Naive B cell (primary cell): ENCODE measurements at regions not wholly inside any gene's neighbourhood (a gene's known extent, or its start where the extent isn't known, plus 50 kb on each side); places are given as distances from the start of the nearest gene placed in this dataset.

Experiments used
- ATAC-seq, 2 donors: fragments of 150-1000 bp; cut with Tn5 transposase; 2 replicates each; pipeline ENCODE4 v1.10.0; 2021; ENCODE audit warnings: low read depth in 2 of 2, mild to moderate bottlenecking in 2 of 2, moderate library complexity in 2 of 2
- DNase-seq: peaks from one replicate; pipeline ENCODE4 v3.0.0; 2022
- H3K27ac Mint-ChIP-seq, 6 donors: one replicate each; pipeline ENCODE4 v1.8.0; 2020 to 2022; ENCODE audit warnings: mild to moderate bottlenecking in 6 of 6, mixed read lengths in 6 of 6, moderate library complexity in 5 of 6, inconsistent platforms in 2 of 6
- H3K27me3 Mint-ChIP-seq, 3 donors: one replicate each; pipeline ENCODE4 v1.8.0; 2021 to 2022; ENCODE audit warnings: mixed read lengths in 3 of 3, mild to moderate bottlenecking in 1 of 3
- H3K36me3 Mint-ChIP-seq, 2 donors: one replicate each; pipeline ENCODE4 v1.8.0; 2020 to 2022; ENCODE audit warnings: mixed read lengths in 2 of 2, inconsistent platforms in 1 of 2, mild to moderate bottlenecking in 1 of 2
- H3K4me1 Mint-ChIP-seq, 3 donors: one replicate each; pipeline ENCODE4 v1.8.0; 2020 to 2022; ENCODE audit warnings: mixed read lengths in 3 of 3, inconsistent platforms in 1 of 3, mild to moderate bottlenecking in 1 of 3, moderate library complexity in 1 of 3
- H3K4me3 Mint-ChIP-seq, 8 donors: one replicate each; pipeline ENCODE4 v1.8.0; 2020 to 2022; ENCODE audit warnings: mild to moderate bottlenecking in 8 of 8, mixed read lengths in 8 of 8, moderate library complexity in 8 of 8, inconsistent platforms in 2 of 8
- H3K9me3 Mint-ChIP-seq, 7 donors: one replicate each; pipeline ENCODE4 v1.8.0; 2020 to 2022; ENCODE audit warnings: mixed read lengths in 7 of 7, mild to moderate bottlenecking in 5 of 7, inconsistent platforms in 2 of 7, moderate library complexity in 1 of 7

DNA sequence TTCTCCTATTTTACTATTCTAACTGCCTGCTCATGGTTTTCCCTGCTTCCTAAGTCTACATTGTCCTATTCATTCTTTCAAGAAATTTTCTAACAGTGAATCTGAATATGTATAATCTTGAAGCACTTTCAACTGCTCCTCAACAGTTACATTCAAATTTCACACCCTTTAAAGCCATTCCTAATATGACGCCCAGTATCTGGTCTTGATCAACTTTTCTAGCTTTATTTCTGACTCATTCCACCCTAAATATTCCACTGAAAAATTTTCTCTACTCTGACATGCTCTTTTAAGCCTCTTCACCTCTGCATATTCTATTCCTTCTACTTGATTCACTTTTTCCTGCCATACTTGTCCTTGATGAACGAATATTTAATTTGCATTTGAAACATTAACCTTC lies 1893.9 kb upstream of the PIK3C3 start:
- ATAC-seq = no peak
- no peaks in the 10 kb centered on the region for H3K36me3 Mint-ChIP-seq
- H3K4me1 Mint-ChIP-seq = no peaks in the 10 kb centered on the region
- H3K9me3 Mint-ChIP-seq = peaks cover 0 to 23% (median 3%) of the 10 kb centered on the region in 7 donors
- H3K27me3 Mint-ChIP-seq = no peaks in the 10 kb centered on the region
- H3K4me3 Mint-ChIP-seq = no peak overlapping the region
- no peak overlapping the region for H3K27ac Mint-ChIP-seq
- no peak for DNase-seq

DNA sequence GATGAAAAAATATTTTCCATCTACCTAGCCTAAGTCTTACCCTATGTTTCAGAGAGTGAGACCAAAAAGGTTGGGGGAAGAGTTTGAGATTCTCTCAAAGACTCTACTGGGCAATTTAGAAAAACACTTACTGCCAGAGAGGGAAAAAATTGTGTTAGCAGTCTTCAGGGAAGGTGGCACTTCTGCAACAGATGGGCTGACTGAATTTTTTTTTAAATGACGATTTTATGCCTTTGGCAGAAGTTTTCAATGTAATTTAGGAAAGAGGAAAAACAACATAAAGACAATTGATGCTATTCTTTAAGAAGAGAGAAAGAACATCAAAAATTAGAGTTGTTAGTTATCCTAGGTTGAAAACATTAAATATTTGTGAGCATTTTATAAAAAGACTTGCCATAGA lies 1894.5 kb upstream of the PIK3C3 start:
- no peak overlapping the region for H3K4me3 Mint-ChIP-seq
- no peak for DNase-seq
- H3K27ac Mint-ChIP-seq = no peak overlapping the region
- H3K9me3 Mint-ChIP-seq = peaks cover 0 to 18% (median 3%) of the 10 kb centered on the region in 7 donors
- H3K4me1 Mint-ChIP-seq = no peaks in the 10 kb centered on the region
- H3K36me3 Mint-ChIP-seq = no peaks in the 10 kb centered on the region
- H3K27me3 Mint-ChIP-seq = no peaks in the 10 kb centered on the region
- ATAC-seq = no peak

DNA sequence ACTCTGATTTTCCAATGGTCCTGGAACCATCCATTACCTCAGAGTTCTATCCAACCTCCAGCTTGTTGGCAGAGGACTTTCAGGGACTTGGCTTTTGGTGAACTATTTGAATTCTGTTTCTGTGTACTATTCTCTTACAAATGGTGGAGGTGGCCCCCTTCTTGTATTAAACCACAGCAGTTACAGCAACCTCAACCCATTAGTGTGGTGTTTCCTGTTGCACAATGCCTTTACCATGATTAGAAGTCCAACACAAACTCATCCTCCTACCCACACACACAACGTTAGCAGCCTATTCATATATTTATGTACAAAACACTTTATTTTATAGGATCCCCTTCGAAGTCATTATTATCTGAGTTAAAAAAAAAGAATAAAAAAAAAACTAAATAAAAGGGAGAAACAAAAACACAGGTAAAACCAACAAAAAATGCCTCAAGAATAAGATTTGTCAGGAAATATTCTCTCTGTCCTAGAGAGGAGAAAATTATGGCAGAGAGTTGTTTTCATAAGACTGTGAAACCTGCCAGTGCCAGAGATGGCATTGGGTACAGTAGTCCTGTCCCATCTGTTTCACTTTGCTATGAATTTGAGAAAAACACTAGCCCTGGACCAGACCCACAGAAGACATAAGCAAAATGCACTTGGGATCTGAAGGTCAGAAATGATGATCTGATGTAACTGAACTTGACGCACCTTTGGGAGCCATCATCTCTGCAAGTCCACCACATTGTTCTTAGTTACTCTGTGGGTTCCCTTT lies 1896.0 kb upstream of the PIK3C3 start:
- DNase-seq (no peak), ATAC-seq (no peak)
- Mint-ChIP-seq H3K4me3 (no peak overlapping the region), H3K4me1 (no peaks in the 10 kb centered on the region), H3K27me3 (no peaks in the 10 kb centered on the region), H3K36me3 (no peaks in the 10 kb centered on the region), H3K27ac (no peak overlapping the region), H3K9me3 (peaks cover 0 to 24% (median 3%) of the 10 kb centered on the region in 7 donors)

DNA sequence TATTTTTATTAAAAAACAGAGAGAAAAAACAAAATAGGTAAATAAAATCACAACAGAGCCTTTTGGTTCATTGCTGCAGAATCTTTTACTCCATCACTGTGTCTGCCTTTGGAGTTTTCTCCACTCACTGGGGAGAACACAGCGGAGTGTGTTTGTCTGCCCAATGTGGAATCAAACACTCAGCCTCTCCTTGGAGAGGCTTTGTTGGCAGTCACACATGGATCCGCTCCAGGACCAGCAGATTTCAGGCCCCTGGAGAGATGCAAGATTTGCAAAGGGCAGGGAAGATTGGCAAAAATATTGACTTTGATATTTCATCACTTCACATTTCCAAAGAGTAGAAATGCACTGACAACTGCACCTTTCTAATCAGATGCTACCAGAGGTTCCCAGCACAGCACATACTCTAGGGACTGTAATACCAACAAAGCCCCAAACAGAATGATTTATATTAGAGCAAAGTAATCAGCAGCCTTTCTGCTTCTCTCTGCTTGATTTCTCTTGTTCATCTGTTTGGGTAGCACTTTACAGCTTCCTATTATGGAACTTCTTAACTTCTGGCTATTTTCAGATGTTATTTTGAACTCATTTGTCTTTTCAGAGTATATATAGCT lies 1898.8 kb upstream of the PIK3C3 start:
- Mint-ChIP-seq H3K9me3 (peaks cover 0 to 24% (median 2%) of the 10 kb centered on the region in 7 donors), H3K36me3 (no peaks in the 10 kb centered on the region), H3K4me1 (no peaks in the 10 kb centered on the region), H3K4me3 (no peak overlapping the region), H3K27me3 (no peaks in the 10 kb centered on the region), H3K27ac (no peak overlapping the region)
- no peak for ATAC-seq
- DNase-seq = no peak

DNA sequence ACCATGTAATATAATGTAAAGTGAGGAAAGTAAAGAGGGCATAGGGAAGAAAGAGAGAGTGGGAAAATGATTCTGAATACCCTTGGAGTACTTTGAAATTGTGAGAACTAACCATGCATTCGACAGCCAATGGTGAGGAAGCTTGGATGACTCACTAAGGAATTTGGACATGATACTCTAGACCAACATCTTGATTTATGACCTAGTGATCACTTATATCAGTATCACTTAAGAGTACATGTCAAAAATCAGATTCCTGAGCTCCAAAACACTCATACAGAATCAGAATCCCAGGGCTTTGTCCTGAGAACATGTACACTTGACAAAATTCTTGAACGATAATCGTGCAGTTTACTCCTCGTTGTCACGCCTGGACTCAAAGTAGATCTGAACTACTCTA lies 1899.8 kb upstream of the PIK3C3 start:
- H3K27me3 Mint-ChIP-seq = no peaks in the 10 kb centered on the region
- H3K4me1 Mint-ChIP-seq = no peaks in the 10 kb centered on the region
- H3K9me3 Mint-ChIP-seq = peaks cover 0 to 24% (median under 1%) of the 10 kb centered on the region in 7 donors
- ATAC-seq (no peak), DNase-seq (no peak)
- H3K27ac Mint-ChIP-seq = no peak overlapping the region
- H3K36me3 Mint-ChIP-seq = no peaks in the 10 kb centered on the region
- H3K4me3 Mint-ChIP-seq = no peak overlapping the region

DNA sequence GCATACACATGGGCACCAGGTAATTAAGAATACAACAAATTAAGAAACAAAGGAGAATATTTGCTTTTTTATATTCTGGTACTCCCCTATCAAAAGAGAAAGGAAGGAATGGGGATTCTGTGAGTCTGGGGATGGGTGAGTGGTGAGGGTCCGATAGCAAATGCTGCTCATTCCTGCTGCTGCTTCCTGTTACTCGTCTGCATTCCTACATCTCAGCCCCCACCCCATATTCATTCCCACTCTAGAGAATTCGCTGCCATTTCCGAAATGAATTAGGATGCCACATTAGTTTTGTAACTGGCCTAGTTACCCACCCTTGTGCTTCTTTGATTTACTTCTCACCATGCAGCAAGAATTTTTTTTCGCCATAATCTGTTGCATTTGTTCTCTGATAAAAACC lies 1905.3 kb upstream of the PIK3C3 start:
- peaks cover 0 to 9% (median 5%) of the 10 kb centered on the region in 7 donors for H3K9me3 Mint-ChIP-seq
- no peak overlapping the region for H3K27ac Mint-ChIP-seq
- H3K36me3 Mint-ChIP-seq = no peaks in the 10 kb centered on the region
- H3K4me1 Mint-ChIP-seq = no peaks in the 10 kb centered on the region
- ATAC-seq (no peak), DNase-seq (no peak)
- no peak overlapping the region for H3K4me3 Mint-ChIP-seq
- H3K27me3 Mint-ChIP-seq = no peaks in the 10 kb centered on the region

DNA sequence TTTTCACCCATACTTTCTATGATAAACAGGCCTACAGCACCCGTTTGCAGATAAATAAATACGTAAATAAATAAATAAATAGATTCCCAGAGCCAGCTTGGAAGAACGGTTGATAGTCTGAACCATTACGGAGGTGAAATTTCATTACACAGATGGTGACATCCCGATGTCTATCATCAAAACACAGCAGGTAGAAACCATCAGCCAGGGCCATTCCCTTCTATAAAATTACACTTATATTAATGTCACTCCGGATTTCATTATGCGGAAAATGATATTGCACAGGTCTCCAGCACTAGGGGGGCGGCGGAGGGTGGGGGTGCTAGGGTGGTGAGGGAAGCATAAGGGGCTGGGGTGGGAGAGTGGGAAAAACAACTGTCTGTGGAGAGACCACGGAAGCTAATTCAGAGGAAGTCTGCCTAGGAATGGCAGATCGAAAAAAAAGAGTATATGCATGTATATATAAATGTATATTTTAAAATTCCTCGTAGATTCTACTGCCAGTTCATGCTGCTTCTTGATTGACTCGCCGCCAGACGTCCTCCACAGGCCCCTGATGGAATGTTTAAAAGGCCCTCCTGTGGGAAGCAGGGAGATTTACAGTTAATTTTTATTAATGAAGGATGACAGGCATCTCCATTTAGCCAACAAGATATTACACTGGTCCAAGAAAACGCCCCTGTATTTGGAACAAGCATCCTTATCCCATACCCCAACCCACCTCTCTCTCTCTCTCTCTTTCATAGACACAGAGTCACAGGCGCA lies 1906.0 kb upstream of the PIK3C3 start:
- no peak overlapping the region for H3K4me3 Mint-ChIP-seq
- no peaks in the 10 kb centered on the region for H3K36me3 Mint-ChIP-seq
- no peaks in the 10 kb centered on the region for H3K4me1 Mint-ChIP-seq
- H3K27me3 Mint-ChIP-seq = no peaks in the 10 kb centered on the region
- peaks cover 0 to 10% (median 5%) of the 10 kb centered on the region in 7 donors for H3K9me3 Mint-ChIP-seq
- no peak overlapping the region for H3K27ac Mint-ChIP-seq
- DNase-seq = no peak
- no peak for ATAC-seq

DNA sequence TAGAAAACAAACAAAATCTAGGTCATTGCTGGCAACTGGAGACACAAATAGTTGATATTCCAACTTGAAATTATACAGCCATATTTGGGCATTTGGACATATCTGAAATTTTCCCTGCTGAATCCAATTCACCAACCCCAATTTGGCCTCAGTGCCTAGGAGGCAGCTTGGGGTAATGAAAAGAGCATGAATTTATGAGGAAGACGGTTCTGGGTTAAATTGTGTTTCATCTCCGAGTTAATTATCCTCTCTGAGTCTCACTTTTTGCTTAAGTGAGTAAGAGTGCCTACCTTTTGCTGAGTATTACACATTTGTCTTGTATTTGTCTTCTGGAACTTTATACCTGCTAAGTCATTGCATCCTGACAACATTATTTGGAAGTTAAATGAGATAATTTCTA lies 1906.8 kb upstream of the PIK3C3 start:
- H3K4me1 Mint-ChIP-seq = no peaks in the 10 kb centered on the region
- H3K9me3 Mint-ChIP-seq = peaks cover 0 to 13% (median 5%) of the 10 kb centered on the region in 7 donors
- DNase-seq (no peak), ATAC-seq (no peak)
- H3K27me3 Mint-ChIP-seq = no peaks in the 10 kb centered on the region
- H3K27ac Mint-ChIP-seq = no peak overlapping the region
- no peak overlapping the region for H3K4me3 Mint-ChIP-seq
- H3K36me3 Mint-ChIP-seq = no peaks in the 10 kb centered on the region

DNA sequence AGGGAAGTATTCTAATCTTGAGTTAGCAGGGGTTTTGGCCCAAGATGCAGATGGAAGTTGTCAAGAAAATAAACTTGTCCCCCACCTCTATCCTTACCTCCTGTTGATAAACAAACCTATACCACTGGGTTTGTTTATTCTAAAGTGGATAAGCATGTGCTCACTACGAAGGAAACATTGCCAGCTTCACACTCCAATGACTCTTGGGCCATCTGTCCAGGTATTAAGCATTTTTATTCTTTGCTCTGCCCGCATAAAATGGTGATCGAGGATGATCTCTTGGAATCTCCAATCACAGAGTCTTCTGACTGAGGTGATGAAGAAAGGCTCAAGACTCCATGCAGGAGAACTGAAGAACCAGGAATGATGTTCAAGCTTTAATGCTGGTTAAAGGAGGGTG lies 1908.4 kb upstream of the PIK3C3 start:
- no peak for DNase-seq
- Mint-ChIP-seq H3K9me3 (peaks cover 0 to 13% (median 5%) of the 10 kb centered on the region in 7 donors), H3K27ac (peak overlapping the region in 1 of 6 donors; percentile 24), H3K36me3 (no peaks in the 10 kb centered on the region), H3K27me3 (no peaks in the 10 kb centered on the region), H3K4me1 (no peaks in the 10 kb centered on the region), H3K4me3 (no peak overlapping the region)
- no peak for ATAC-seq

DNA sequence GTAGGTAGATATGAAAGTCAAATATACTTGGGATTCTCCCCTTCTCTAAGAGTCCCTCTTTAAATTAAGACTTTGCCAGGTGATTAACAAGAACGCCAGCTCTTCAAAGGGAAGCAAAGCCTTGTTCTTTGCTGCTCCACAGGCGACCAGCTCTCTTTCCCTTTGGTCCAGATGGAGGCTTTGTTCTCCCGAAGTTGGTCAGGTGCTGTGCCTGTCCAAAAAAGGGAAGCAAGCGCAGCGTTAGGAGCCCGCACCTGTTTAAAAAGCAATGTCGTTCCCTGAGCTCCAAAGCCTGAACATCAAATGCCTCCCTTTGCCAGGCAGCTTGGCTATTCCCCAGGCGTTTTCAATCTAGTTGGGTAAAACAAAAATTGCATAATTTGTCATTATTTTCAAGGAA lies 1913.1 kb upstream of the PIK3C3 start:
- DNase-seq (no peak), ATAC-seq (no peak)
- Mint-ChIP-seq H3K27me3 (no peaks in the 10 kb centered on the region), H3K4me1 (no peaks in the 10 kb centered on the region), H3K27ac (no peak overlapping the region), H3K9me3 (peaks cover 0 to 18% (median 5%) of the 10 kb centered on the region in 7 donors), H3K4me3 (no peak overlapping the region), H3K36me3 (no peaks in the 10 kb centered on the region)

DNA sequence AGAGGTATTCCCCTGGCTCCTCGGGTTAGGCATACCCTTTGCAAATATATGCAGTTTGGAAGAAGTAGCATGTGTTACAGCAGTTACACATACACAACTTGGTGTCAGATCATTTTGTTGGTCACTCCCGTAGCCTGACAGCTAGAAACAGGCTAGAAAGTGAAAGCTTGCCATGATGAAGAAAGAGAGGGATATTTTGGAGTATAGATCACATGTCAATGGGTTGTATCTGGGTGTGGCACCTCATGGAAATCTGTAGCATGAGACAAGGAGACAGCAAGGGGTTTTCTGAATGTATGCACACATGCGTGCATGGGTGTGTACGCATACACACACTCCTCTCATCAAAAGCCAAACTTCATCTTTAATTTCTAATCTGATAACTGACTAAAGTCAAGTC lies 1914.5 kb upstream of the PIK3C3 start:
- DNase-seq (no peak), ATAC-seq (no peak)
- no peaks in the 10 kb centered on the region for H3K27me3 Mint-ChIP-seq
- H3K27ac Mint-ChIP-seq = no peak overlapping the region
- H3K9me3 Mint-ChIP-seq = peaks cover 0 to 17% (median 3%) of the 10 kb centered on the region in 7 donors
- H3K4me3 Mint-ChIP-seq = peak overlapping the region in 1 of 8 donors; percentile 26
- H3K4me1 Mint-ChIP-seq = no peaks in the 10 kb centered on the region
- no peaks in the 10 kb centered on the region for H3K36me3 Mint-ChIP-seq

DNA sequence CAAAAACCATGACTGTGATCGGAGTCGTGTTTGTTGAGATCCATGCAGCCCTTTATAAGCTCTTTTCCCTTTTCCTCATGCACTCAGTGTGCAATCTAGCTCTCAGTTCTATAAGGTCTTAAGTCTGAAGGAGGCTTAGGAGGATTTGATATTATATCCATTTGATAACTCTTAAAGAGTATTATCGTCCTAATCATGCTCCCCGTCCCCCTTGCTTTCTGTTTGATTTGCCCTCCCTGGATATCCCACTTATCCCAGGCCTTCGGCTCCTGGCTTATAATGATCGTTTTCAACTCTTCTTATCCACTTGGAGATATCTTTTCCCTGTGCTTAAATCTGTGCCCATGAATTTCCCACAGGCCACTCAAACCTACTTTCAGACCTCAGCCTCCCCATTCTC lies 1917.7 kb upstream of the PIK3C3 start:
- ATAC-seq = no peak
- no peaks in the 10 kb centered on the region for H3K36me3 Mint-ChIP-seq
- H3K27me3 Mint-ChIP-seq = no peaks in the 10 kb centered on the region
- no peak overlapping the region for H3K4me3 Mint-ChIP-seq
- no peaks in the 10 kb centered on the region for H3K4me1 Mint-ChIP-seq
- DNase-seq = no peak
- peaks cover 0 to 13% (median 2%) of the 10 kb centered on the region in 7 donors for H3K9me3 Mint-ChIP-seq
- H3K27ac Mint-ChIP-seq = no peak overlapping the region

DNA sequence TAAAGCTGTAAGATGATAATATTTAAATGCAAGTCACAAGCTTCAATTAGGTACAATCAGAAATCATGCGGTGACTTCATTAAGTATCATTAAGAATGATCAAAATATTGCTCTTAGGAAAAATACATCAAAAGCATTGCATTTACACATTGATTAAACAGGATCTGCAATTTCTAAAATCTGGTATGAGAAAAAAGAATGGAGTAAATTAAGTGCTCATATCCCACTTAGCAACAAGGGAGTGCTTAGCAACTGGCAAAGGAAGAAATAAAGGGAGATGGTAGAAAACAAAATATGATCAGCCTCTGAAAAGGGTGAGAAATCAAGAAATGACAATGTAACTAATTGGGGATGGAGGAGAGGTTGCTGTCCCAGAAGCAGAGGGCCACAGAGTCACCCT lies 1918.2 kb upstream of the PIK3C3 start:
- H3K9me3 Mint-ChIP-seq = peaks cover 0 to 13% (median 2%) of the 10 kb centered on the region in 7 donors
- DNase-seq (no peak), ATAC-seq (no peak)
- no peaks in the 10 kb centered on the region for H3K27me3 Mint-ChIP-seq
- H3K27ac Mint-ChIP-seq = no peak overlapping the region
- no peaks in the 10 kb centered on the region for H3K4me1 Mint-ChIP-seq
- H3K4me3 Mint-ChIP-seq = no peak overlapping the region
- H3K36me3 Mint-ChIP-seq = no peaks in the 10 kb centered on the region

DNA sequence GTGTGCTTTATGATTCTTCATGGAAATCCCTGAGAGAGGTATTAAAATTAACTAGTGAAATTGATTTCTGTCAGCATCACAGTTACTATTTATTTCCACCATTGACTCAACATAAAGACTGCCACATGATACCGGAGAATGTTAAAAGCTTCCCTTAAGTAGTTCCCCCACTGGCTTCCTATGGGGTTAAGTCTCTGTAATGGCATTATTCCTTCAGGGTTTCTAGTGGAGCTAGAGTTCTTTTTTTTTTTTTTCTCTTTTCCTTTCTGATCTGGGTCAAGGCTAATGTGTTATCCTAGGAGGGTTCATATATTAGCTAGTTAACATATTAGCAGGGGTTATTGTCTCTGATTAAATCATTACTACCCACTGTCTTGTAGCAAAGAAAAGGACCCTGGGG lies 1919.1 kb upstream of the PIK3C3 start:
- Mint-ChIP-seq H3K4me3 (no peak overlapping the region), H3K9me3 (peaks cover 0 to 13% (median 2%) of the 10 kb centered on the region in 7 donors), H3K4me1 (no peaks in the 10 kb centered on the region), H3K36me3 (no peaks in the 10 kb centered on the region), H3K27me3 (no peaks in the 10 kb centered on the region), H3K27ac (no peak overlapping the region)
- DNase-seq (no peak), ATAC-seq (no peak)
